LNCAP (cell line): ENCODE measurements at regions not wholly inside any gene's neighbourhood (a gene's known extent, or its start where the extent isn't known, plus 50 kb on each side); places are given as distances from the start of the nearest gene placed in this dataset.

Source experiments
- TF ChIP-seq, protein P1 (sequence below): fragments of 450-650 bp; IDR thresholded peaks from 2 replicates; pipeline ENCODE4 v1.5.1; 2017; ENCODE audit warnings: mild to moderate bottlenecking

GRCh38 chr2:156695595-156695994, 259.4 kb downstream of the GPD2 start:
- TF ChIP-seq, protein P1, sequence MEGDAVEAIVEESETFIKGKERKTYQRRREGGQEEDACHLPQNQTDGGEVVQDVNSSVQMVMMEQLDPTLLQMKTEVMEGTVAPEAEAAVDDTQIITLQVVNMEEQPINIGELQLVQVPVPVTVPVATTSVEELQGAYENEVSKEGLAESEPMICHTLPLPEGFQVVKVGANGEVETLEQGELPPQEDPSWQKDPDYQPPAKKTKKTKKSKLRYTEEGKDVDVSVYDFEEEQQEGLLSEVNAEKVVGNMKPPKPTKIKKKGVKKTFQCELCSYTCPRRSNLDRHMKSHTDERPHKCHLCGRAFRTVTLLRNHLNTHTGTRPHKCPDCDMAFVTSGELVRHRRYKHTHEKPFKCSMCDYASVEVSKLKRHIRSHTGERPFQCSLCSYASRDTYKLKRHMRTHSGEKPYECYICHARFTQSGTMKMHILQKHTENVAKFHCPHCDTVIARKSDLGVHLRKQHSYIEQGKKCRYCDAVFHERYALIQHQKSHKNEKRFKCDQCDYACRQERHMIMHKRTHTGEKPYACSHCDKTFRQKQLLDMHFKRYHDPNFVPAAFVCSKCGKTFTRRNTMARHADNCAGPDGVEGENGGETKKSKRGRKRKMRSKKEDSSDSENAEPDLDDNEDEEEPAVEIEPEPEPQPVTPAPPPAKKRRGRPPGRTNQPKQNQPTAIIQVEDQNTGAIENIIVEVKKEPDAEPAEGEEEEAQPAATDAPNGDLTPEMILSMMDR, result no peak

DNA sequence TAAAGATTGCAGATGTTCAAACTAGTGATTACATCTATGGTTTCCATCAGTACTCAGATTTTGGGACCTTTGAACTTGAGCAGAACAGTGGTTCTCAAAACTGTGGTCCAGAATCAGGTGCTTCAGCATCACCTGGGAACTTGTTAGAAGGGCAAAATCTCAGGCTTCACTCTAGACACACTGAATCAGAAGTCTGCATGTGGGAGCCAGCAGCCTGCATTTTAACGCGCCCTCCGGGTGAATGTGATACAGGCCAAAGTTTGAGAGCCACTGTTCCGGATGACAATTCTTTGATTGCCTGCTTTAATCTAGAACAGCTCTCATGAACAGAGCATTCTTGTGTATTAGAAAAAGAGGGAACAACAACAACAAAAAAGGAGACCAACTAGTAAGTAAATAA, 261.7 kb downstream of the GPD2 start:
- TF ChIP-seq, protein P1, result no peak

GRCh38 chr2:156700681-156701080, 264.5 kb downstream of the GPD2 start:
- TF ChIP-seq, protein P1, result no peak

GRCh38 chr2:156702541-156702940, 266.4 kb downstream of the GPD2 start:
- TF ChIP-seq, protein P1, result no peak

DNA sequence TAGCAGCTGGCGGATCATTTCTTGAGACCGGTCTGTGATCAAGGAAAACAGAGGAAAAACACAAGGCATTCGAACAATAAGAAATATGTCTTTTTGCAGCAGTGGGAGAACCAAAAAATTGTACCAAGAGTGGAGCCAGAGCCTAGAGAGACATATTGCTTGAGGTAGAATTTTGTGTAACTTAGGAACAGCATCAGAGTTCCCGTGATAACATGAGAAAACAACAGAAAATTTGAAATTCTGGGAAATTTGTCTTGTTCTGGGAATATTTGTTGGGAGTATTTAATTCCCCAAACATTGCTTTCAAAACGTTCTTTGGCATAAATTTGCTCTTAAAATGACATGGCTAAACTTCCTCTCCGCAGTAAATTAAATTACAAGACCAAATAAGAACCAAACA, 267.5 kb downstream of the GPD2 start:
- TF ChIP-seq, protein P1, result no peak

- TF ChIP-seq, protein P1, result no peak
These were observed 268.0 kb downstream of the GPD2 start for GRCh38 chr2:156704132-156704531.

DNA sequence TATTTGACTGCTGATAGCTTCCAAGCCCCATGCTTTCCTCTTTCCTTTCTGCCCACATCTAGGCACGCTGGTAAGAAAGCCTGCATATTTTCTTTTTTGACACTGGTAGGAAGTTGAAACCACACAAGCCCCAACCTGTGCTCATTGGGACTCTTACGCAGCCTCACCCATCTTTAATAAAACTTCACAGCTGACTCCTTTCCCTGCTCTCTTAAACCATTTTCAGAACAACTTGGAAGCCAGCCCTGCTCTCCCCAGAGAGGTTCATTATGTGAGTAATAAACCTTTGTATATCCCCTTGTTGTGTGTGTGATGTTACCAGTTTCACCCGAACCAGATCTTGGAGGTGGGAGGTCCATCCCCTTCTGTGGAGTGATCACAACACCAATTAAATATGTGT, 268.4 kb downstream of the GPD2 start:
- TF ChIP-seq, protein P1, result no peak

DNA sequence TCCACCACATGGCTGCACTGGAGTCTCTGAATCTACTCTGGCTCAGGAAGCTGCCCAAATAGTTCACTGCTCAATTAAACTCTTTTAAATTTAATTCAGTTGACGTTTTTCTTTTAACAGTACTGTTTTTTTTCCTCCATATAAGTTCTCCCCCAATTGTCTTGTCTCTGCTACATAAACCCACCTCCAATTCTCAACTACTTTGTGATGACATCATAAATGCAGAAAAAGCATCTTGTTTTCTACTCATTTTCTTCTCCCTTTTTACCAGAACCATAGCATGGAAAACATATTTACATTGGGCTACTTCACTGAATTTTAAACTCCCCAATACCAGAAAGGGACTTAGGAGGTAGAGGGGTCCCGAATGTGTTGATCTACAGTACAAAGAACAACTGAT, 270.4 kb downstream of the GPD2 start:
- TF ChIP-seq, protein P1, result no peak
